Transverse colon (tissue), 4 donors: ENCODE measurements at regions not wholly inside any gene's neighbourhood (a gene's known extent, or its start where the extent isn't known, plus 50 kb on each side); places are given as distances from the start of the nearest gene placed in this dataset.

Experiments
- DNase-seq: peaks from one replicate; pipeline ENCODE4 v3.0.0-alpha.2; 2019
- H3K27ac ChIP-seq, 4 donors: fragments of 200-600 bp; sonication (generic); 2 replicates each; pipeline ENCODE4 v1.5.1; 2016 to 2018; ENCODE audit warnings: inconsistent platforms in 4 of 4
- H3K27me3 ChIP-seq: fragments of 200-600 bp; sonication (generic); 2 replicates; pipeline ENCODE4 v1.5.1; 2017; ENCODE audit warnings: inconsistent platforms
- H3K36me3 ChIP-seq, 4 donors: fragments of 200-600 bp; sonication (generic); 2 replicates each; pipeline ENCODE4 v1.5.1; 2017 to 2019; ENCODE audit warnings: inconsistent platforms in 4 of 4
- H3K4me1 ChIP-seq, 4 donors: fragments of 200-600 bp; sonication (generic); 2 replicates each; pipeline ENCODE4 v1.5.1; 2017 to 2020; ENCODE audit warnings: inconsistent platforms in 4 of 4
- H3K4me3 ChIP-seq, 4 donors: fragments of 200-600 bp; sonication (generic); 1 replicate in 1 of 4; 2 replicates in 3 of 4; pipeline versions ENCODE4 v1.5.1 to v1.6.1; 2017 to 2019; ENCODE audit warnings: inconsistent platforms in 4 of 4
- H3K9me3 ChIP-seq, 2 donors: fragments of 200-600 bp; sonication (generic); 2 replicates each; pipeline ENCODE4 v1.5.1; 2017 to 2019; ENCODE audit warnings: inconsistent platforms in 2 of 2
- CTCF ChIP-seq, 5 experiments: fragments of 200-600 bp in 3 of 5; fragments of 450-650 bp in 2 of 5; sonication (generic) in 3 of 5; IDR thresholded peaks; 1 replicate in 2 of 5; 2 replicates in 3 of 5; pipeline ENCODE4 v1.5.1; 2016 to 2017; ENCODE audit warnings: antibody characterized with exemption in 5 of 5, inconsistent platforms in 3 of 5, mild to moderate bottlenecking in 2 of 5, moderate library complexity in 1 of 5
- EP300 ChIP-seq: sonication (generic); formaldehyde crosslinking; IDR thresholded peaks from one replicate; pipeline ENCODE4 v1.6.1; 2017; ENCODE audit warnings: antibody characterized with exemption, low read depth
- POLR2A ChIP-seq: fragments of 450-650 bp; IDR thresholded peaks from one replicate; pipeline ENCODE4 v1.6.1; 2016; ENCODE audit warnings: antibody characterized with exemption, mild to moderate bottlenecking, moderate library complexity
- POLR2AphosphoS5 ChIP-seq, 3 donors: sonication (generic); formaldehyde crosslinking; IDR thresholded peaks; one replicate each; pipeline ENCODE4 v1.6.1; 2016; ENCODE audit warnings: antibody characterized with exemption in 3 of 3
- WGBS, 2 donors: methylation state at CpG; one replicate each; pipeline ENCODE4 v1.1.5; 2018; ENCODE audit warnings: low coverage in 1 of 2; 5-methylcytosine and 5-hydroxymethylcytosine counted together
- in situ Hi-C, 4 donors: fragments of 200-750 bp; cut with MboI; loops; one replicate each; pipeline versions ENCODE4 v1.15.0 to v1.15.1; 2017; ENCODE audit warnings: low sequenced_read_pairs in 3 of 4, low pct_ligation_motif_present in 1 of 4, low pct_unique_long_range_greater_than_20kb in 1 of 4
- intact Hi-C: fragments of 100-400 bp; cut with DNase I; formaldehyde crosslinking; loops from one replicate; pipeline ENCODE4 v1.15.1; 2023; ENCODE audit warnings: low total_unique reads

- in situ Hi-C loops = no loop called here
- Histone ChIP-seq H3K9me3 (no peaks in the 10 kb centered on the region), H3K27ac (no peak overlapping the region), H3K4me1 (peaks cover 19 to 38% (median 26%) of the 10 kb centered on the region in 4 donors), H3K27me3 (no peaks in the 10 kb centered on the region), H3K4me3 (no peak overlapping the region), H3K36me3 (no peaks in the 10 kb centered on the region)
- DNase-seq = no peak
- intact Hi-C loops = no loop called here
- TF ChIP-seq CTCF (IDR thresholded peaks at IDR 0.05) (no peak), POLR2A (no peak), POLR2AphosphoS5 (IDR thresholded peaks at IDR 0.05) (no peak), EP300 (no peak)
- 67 to 77% methylated on average over 1 to 3 of the region's 3 CpGs for WGBS, 2 donors
These were observed 75.6 kb upstream of the SH3PXD2B start for GRCh38 chr5:172529896-172530295.

GRCh38 chr5:172528440-172528839 is 74.1 kb upstream of the SH3PXD2B start:
- Histone ChIP-seq H3K27ac (no peak overlapping the region), H3K36me3 (no peaks in the 10 kb centered on the region), H3K27me3 (no peaks in the 10 kb centered on the region), H3K4me1 (peaks cover 4 to 26% (median 16%) of the 10 kb centered on the region in 4 donors), H3K9me3 (no peaks in the 10 kb centered on the region), H3K4me3 (no peak overlapping the region)
- in situ Hi-C loops = no loop called here
- WGBS, 2 donors = 56 to 68% methylated on average over 3 of the region's 3 CpGs
- intact Hi-C loops = no loop called here
- no peak for TF ChIP-seq EP300
- no peak for TF ChIP-seq POLR2AphosphoS5 (IDR thresholded peaks at IDR 0.05)
- no peak for TF ChIP-seq CTCF (IDR thresholded peaks at IDR 0.05)
- no peak for TF ChIP-seq POLR2A
- DNase-seq = no peak

- Histone ChIP-seq H3K4me3 (no peak overlapping the region), H3K27ac (no peak overlapping the region), H3K27me3 (no peaks in the 10 kb centered on the region), H3K4me1 (peaks cover 0 to 17% (median 9%) of the 10 kb centered on the region in 4 donors), H3K9me3 (no peaks in the 10 kb centered on the region), H3K36me3 (no peaks in the 10 kb centered on the region)
- 60 to 79% methylated on average over 1 to 4 of the region's 4 CpGs for WGBS, 2 donors
- TF ChIP-seq EP300 = no peak
- TF ChIP-seq POLR2AphosphoS5 (IDR thresholded peaks at IDR 0.05) = no peak
- no peak for TF ChIP-seq CTCF (IDR thresholded peaks at IDR 0.05)
- TF ChIP-seq POLR2A = no peak
- DNase-seq = no peak
- in situ Hi-C loops = no loop called here
- intact Hi-C loops = no loop called here
These were observed 73.2 kb upstream of the SH3PXD2B start for GRCh38 chr5:172527559-172527958.

- in situ Hi-C loops = no loop called here
- TF ChIP-seq POLR2AphosphoS5 (IDR thresholded peaks at IDR 0.05) = no peak
- TF ChIP-seq POLR2A = no peak
- no peak for TF ChIP-seq CTCF (IDR thresholded peaks at IDR 0.05)
- no peak for TF ChIP-seq EP300
- Histone ChIP-seq H3K9me3 (peaks cover 6 to 10% of the 10 kb centered on the region in 2 donors), H3K4me1 (peaks cover 0 to 15% (median 9%) of the 10 kb centered on the region in 4 donors), H3K27me3 (no peaks in the 10 kb centered on the region), H3K27ac (peak overlapping the region in 3 of 4 donors; percentile 48 to 81 (median 61)), H3K36me3 (no peaks in the 10 kb centered on the region), H3K4me3 (no peak overlapping the region)
- intact Hi-C loops = no loop called here
- whole genome bisulfite sequencing, 2 donors = 89 to 100% methylated on average over 2 to 5 of the region's 5 CpGs
- no peak for DNase-seq
These were observed 71.7 kb upstream of the SH3PXD2B start for GRCh38 chr5:172525996-172526360.
